NCI-H2029 treated with DMSO at 0.1 percent for 48 hours (cell line): ENCODE measurements at regions not wholly inside any gene's neighbourhood (a gene's known extent, or its start where the extent isn't known, plus 50 kb on each side); places are given as distances from the start of the nearest gene placed in this dataset.
"Not testable (repeated sequence)": the region's sequence is repeated elsewhere in the genome, so short reads cannot be mapped to it uniquely, and the experiment has no call there.

Experiments
- DNase-seq: peaks from one replicate; lab custom pipeline; 2025; lab: John Stamatoyannopoulos, UW

DNA sequence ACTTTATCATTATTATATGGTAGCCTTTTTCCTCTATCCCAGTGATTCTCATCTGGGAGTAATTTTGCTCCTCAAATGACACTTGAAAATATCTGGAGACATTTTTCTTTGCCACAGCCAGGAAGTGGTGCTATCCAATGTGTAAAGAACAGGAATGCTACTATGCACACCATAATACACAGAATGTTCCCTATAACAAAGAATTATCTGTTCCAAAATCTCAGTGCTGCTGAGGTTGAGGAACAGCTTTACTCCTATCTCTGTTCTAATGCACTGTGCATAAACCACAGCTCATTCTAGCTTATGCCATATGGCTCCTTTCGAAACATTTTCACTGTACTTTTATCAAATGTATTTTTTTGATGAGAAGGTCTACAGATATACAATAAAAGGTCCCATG lies 1231.2 kb upstream of the CELF4 start:
- no peak for DNase-seq

DNA sequence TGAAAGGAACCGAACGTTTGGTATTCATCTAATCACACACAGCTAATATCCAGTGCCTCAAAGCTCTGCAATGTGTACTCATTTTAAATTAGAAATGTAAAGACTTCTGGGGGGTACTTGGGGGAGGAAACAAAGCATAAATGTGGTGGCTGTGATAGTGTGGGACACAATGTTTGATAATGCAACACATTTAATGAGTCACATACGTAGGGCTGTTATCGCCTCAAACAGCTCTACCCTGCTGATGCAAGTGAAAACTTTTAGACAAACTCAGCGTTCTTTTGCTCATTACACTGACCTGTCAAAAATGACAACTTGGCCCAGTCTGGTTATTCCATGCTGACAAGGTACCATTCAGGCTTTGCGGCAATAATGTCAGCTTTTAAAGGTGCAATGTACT lies 1227.1 kb upstream of the CELF4 start:
- no peak for DNase-seq

DNA sequence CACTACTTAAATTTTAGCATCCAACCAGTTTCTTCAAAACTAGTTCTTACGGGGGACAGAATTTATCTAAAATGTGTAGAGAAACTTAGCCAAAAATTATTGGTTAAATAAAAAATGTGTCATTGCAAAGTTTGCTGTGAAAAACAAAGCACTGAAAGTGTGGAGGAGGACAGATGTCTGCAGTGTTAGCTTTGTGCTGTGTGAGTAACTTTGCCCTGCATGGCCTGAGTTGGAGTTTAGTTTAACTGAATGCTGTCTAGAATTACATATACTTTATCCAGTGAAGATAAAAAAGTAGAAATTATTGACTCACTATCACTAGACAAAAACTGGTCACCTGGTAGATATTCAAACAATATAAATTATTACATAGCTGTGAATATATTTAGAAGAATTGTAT lies 1225.2 kb upstream of the CELF4 start:
- no peak for DNase-seq

- no peak for DNase-seq
Observed at GRCh38 chr18:38790303-38790702, 1224.7 kb upstream of the CELF4 start.

- no peak for DNase-seq
Observed at GRCh38 chr18:38789141-38789540, 1223.5 kb upstream of the CELF4 start.

DNA sequence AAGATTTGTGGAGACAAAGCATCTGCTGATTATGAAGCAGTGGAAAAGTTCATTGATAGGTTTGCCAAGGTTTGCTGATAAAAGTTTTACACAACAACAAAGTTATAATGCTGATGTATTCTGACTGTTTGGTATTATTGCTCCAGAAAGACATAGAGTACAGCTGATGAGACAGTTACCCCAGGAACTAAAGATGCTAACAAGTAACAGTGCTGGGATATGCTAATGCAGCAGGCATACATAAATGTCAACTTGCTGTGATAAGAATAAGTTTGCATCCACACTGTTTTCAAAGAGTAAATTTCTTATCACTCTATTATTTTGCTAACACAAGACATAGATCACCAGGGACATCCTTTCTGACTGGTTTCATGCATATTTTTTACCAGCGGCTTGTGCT lies 1221.3 kb upstream of the CELF4 start:
- no peak for DNase-seq

GRCh38 chr18:38771620-38772019 lies 1206.0 kb upstream of the CELF4 start:
- DNase-seq, result not testable (repeated sequence)

DNA sequence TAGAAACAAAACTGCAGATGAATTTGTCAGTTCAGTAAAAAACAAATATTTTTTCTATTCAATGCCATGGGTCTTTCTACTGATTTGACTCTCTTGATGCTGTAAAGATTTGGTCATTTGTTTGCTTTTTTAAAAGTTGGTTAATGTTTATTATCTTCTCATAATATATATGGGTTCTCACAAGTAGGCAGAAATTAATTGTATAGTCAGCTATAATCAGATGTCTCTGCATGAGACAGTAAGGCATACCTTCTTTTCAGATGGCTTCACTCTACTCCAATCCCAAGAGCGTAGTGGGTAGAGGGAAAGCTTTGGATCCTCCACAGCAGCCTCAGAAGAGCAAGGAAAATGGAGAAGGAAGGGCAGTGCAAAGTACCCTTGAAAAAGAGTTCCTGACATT lies 1202.9 kb upstream of the CELF4 start:
- DNase-seq, result no peak

DNA sequence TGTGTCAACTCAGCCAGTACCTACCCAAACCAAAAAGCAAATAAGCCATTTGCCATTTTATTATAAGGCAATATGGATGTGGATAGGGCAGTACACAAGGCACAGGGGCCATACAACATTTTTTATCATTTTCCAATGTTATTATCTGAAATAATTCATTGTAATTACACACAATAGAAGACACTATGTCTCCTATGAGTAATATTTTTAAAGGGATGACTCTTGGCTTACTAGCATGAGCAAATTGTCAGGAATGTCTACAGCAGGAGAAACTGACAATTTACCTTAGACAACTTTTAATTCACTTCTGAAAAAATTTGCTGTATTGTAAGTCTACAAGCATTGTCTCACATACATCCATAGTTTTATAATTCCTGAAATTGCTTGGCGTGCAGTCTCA lies 1193.9 kb upstream of the CELF4 start:
- no peak for DNase-seq

DNA sequence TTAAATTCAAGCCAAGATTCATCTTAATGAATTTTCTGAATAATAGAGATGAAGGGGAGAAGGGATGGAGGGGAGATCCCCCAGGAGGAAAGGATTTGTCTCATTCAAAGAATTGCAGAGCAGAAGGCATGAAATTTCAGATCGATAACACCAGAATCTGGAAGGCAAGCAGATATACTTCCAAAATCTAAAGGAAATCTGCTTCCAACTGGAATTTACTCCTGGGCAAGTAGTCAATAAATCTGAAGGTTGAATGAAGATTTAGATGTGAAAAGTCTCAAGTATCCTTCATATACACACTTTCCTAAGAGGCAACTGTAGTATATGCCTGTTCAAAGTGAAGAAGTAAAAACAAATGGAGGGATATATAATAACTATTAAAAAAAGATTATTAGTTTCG lies 1190.8 kb upstream of the CELF4 start:
- no peak for DNase-seq

- DNase-seq, result no peak
Observed at GRCh38 chr18:38752430-38752829, 1186.8 kb upstream of the CELF4 start.

- no peak for DNase-seq
Observed at GRCh38 chr18:38751898-38752297, 1186.3 kb upstream of the CELF4 start.

- no peak for DNase-seq
Observed at GRCh38 chr18:38751211-38751610, 1185.6 kb upstream of the CELF4 start.

DNA sequence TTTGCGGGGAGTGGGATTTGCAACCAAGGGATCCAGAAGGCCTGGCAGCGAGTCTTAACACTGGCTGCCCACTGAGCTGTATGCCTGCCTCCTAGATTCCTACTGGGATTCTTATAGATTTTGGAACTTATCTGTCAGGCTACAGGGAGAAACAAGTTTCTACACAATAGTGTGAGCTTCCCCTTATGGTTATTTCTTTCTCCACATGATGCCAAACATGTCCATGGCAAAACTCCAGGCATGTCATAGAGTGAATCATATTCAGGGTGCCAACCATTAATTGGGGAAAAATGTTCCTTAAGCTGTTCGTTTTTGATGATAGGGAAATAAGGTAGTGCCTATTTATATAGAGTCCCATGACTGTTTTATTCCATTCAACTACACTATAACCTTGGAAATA lies 1185.2 kb upstream of the CELF4 start:
- no peak for DNase-seq

- DNase-seq, result no peak
Observed at GRCh38 chr18:38747153-38747552, 1181.6 kb upstream of the CELF4 start.

DNA sequence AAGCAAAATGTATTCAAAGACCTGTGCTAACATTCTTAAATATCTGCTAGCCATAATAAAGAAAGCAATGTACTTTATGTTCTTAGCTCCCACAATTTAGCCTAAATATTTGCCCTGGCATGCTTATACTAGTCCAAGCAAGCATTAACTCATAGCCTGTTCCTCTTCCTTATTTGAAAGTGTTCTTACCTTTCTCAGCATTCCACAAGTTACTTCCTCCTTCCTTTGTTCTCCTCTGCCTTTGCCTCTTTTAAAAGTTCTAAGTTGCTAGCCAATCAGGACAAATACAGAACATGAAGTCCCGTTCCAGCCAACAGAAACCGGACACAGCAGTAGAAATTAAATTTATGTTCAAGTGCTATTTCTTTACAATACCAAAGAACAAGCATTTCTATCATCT lies 1154.6 kb upstream of the CELF4 start:
- not testable (repeated sequence) for DNase-seq

- DNase-seq, result no peak
Observed at GRCh38 chr18:38718365-38718901, 1152.8 kb upstream of the CELF4 start.

GRCh38 chr18:38709122-38709521 lies 1143.5 kb upstream of the CELF4 start:
- DNase-seq, result no peak

GRCh38 chr18:38706373-38706772 lies 1140.8 kb upstream of the CELF4 start:
- DNase-seq, result no peak

GRCh38 chr18:38698088-38698487 lies 1132.5 kb upstream of the CELF4 start:
- DNase-seq, result no peak

- DNase-seq, result no peak
Observed at GRCh38 chr18:38695559-38696280, 1130.1 kb upstream of the CELF4 start.

DNA sequence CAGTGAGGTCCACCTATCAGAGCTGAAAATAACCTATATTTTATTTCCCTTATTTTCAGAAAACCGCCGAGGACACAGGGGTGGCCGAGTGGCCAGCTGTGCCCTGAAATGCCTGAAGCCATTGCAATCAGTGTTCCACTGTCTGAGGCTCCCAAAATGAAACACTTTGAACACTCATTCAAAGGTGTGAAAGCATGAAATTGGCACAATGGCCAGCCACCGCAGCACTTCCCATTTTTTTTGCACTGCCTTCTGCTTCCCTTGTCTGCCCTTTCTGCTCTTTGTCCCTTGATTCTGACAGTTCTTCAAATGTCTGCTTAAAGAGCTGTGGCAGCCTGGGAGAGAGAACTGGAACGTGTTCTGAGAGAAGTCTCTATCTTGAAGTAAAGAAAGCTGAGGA lies 1127.5 kb upstream of the CELF4 start:
- DNase-seq, result no peak

DNA sequence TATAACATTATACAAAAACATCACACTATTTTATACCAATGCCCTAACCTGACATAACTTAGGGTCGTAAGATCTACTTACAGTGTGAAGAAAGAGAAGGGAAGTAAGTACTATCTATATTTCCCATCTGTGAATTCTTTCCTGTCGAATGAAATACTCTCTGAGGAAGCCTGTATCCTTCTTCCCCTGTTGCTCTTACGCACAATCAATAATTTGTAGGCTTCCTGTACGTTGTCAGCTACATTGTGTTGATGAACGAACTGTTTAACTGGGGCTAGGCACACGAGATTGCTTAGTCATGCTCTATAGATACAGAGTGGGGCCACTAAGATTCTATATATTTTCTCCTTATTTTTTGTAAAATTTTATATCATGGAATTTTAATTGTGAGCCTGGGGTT lies 1125.0 kb upstream of the CELF4 start:
- no peak for DNase-seq

- no peak for DNase-seq
Observed at GRCh38 chr18:38688416-38688815, 1122.8 kb upstream of the CELF4 start.
